ES-I3 (cell line): ENCODE measurements at regions not wholly inside any gene's neighbourhood (a gene's known extent, or its start where the extent isn't known, plus 50 kb on each side); places are given as distances from the start of the nearest gene placed in this dataset.
"Not testable (repeated sequence)": the region's sequence is repeated elsewhere in the genome, so short reads cannot be mapped to it uniquely, and the experiment has no call there.

Experiments used
- H3K36me3 ChIP-seq: 2 replicates; pipeline ENCODE4 v1.6.1; 2013; ENCODE audit warnings: mild to moderate bottlenecking, low read length, control low read depth, moderate library complexity; ENCODE audit not compliant: insufficient read depth
- H3K4me1 ChIP-seq: 2 replicates; pipeline ENCODE4 v1.6.1; 2013; ENCODE audit warnings: mild to moderate bottlenecking, control low read depth, low read length; ENCODE audit not compliant: insufficient read depth
- H3K9ac ChIP-seq: 2 replicates; pipeline ENCODE4 v1.6.1; 2013; ENCODE audit warnings: low read depth, mild to moderate bottlenecking, low read length, moderate library complexity
- H3K9me3 ChIP-seq: 2 replicates; pipeline ENCODE4 v1.6.1; 2013; ENCODE audit warnings: mild to moderate bottlenecking, low read length, moderate library complexity; ENCODE audit not compliant: control insufficient read depth, insufficient read depth

DNA sequence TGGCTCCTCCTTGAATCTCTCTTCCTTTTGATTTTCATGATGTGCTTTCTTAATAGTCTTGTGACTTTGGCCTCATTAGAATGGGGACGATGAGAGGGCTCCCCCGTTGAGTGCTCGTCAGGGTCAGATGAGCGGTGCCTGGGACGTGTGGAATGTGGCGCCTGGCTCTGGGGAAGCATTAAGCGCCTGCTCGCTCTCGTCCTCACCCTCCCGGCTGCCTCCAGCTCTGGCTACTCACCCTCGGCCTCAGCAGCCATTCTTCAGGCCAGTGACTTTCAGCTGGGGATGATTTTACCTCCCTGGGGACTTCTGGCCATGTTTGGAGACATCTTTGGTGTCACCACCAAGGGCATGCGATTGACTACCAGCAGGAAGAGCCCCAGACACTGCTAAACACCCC is 69.7 kb downstream of the RPS6KA4 start:
- Histone ChIP-seq H3K9me3 (no peaks in the 10 kb centered on the region), H3K4me1 (peaks cover 5% of the 10 kb centered on the region; the same call in 1 of the 2 replicates), H3K36me3 (no peaks in the 10 kb centered on the region), H3K9ac (no peak overlapping the region)

DNA sequence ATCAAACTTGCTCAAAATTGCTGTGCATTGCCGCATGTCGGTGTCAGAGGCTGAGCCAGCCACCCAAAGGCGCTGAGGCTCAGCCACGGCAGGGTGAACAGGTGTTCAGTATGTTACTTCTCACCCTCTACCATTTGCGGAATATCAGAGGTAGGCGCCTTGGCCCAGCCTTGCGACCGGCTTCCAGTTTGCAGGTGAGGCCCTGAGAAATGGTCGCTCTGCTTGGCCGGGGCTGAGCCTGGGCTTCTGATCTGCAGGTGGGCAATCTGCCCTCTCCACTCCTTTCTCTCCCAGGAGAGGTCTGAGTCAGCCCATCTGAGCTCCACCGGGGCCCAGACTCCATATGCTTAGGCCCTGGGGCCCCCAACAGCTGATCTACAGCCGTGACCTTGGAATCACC is 71.0 kb downstream of the RPS6KA4 start:
- Histone ChIP-seq H3K4me1 (peaks cover 5% of the 10 kb centered on the region; the same call in 1 of the 2 replicates), H3K36me3 (no peaks in the 10 kb centered on the region), H3K9me3 (no peaks in the 10 kb centered on the region), H3K9ac (no peak overlapping the region)

DNA sequence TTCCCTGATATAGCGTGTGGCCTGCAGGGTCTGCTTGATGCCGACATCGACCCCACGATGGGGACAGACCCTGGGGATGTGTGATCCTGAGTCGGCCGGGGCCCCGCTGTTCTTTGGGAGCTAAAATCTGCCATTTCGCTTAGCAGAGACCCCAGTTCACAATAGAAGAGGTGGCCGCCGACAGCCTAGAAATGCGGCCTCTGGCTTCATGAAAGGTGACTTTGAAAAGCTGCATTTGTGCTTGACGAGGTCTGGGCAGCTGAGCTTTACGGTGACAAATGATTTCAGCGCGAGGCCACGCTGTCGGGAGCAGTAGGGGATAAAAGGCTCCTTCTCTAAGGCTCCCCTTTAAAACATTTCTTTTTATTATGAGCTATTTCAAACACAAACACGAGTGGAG is 71.7 kb downstream of the RPS6KA4 start:
- Histone ChIP-seq H3K36me3 (no peaks in the 10 kb centered on the region), H3K9ac (no peak overlapping the region), H3K4me1 (peaks cover 5% of the 10 kb centered on the region; the same call in 1 of the 2 replicates), H3K9me3 (no peaks in the 10 kb centered on the region)

GRCh38 chr11:64436000-64436399 is 77.0 kb downstream of the RPS6KA4 start:
- no peaks in the 10 kb centered on the region for H3K36me3 ChIP-seq

GRCh38 chr11:64437426-64437825 is 78.5 kb downstream of the RPS6KA4 start:
- no peaks in the 10 kb centered on the region for H3K9me3 ChIP-seq
- H3K9ac ChIP-seq: no peak overlapping the region
- no peaks in the 10 kb centered on the region for H3K36me3 ChIP-seq
- H3K4me1 ChIP-seq: no peaks in the 10 kb centered on the region; the same call in 1 of the 2 replicates

More at GRCh38 chr11:64436000-64436399, 77.0 kb downstream of the RPS6KA4 start:
- Histone ChIP-seq H3K9ac (no peak overlapping the region), H3K9me3 (no peaks in the 10 kb centered on the region), H3K4me1 (no peaks in the 10 kb centered on the region; the same call in 1 of the 2 replicates)

- no peaks in the 10 kb centered on the region for H3K36me3 ChIP-seq
- H3K4me1 ChIP-seq: no peaks in the 10 kb centered on the region; the same call in 1 of the 2 replicates
- no peaks in the 10 kb centered on the region for H3K9me3 ChIP-seq
- no peak overlapping the region for H3K9ac ChIP-seq
Measured at GRCh38 chr11:64438986-64439771, 80.2 kb downstream of the RPS6KA4 start.

GRCh38 chr11:64439772-64440491 is 81.0 kb downstream of the RPS6KA4 start:
- H3K4me1 ChIP-seq, H3K9me3 ChIP-seq, H3K36me3 ChIP-seq, H3K9ac ChIP-seq: not testable (repeated sequence)

- Histone ChIP-seq H3K9me3 (no peaks in the 10 kb centered on the region), H3K36me3 (no peaks in the 10 kb centered on the region), H3K9ac (no peak overlapping the region), H3K4me1 (no peaks in the 10 kb centered on the region; the same call in 1 of the 2 replicates)
Measured at GRCh38 chr11:64441127-64441526, 82.2 kb downstream of the RPS6KA4 start.

- Histone ChIP-seq H3K4me1 (no peaks in the 10 kb centered on the region; the same call in 1 of the 2 replicates), H3K9me3 (no peaks in the 10 kb centered on the region), H3K36me3 (no peaks in the 10 kb centered on the region), H3K9ac (no peak overlapping the region)
Measured at GRCh38 chr11:64443001-64443400, 84.0 kb downstream of the RPS6KA4 start.

DNA sequence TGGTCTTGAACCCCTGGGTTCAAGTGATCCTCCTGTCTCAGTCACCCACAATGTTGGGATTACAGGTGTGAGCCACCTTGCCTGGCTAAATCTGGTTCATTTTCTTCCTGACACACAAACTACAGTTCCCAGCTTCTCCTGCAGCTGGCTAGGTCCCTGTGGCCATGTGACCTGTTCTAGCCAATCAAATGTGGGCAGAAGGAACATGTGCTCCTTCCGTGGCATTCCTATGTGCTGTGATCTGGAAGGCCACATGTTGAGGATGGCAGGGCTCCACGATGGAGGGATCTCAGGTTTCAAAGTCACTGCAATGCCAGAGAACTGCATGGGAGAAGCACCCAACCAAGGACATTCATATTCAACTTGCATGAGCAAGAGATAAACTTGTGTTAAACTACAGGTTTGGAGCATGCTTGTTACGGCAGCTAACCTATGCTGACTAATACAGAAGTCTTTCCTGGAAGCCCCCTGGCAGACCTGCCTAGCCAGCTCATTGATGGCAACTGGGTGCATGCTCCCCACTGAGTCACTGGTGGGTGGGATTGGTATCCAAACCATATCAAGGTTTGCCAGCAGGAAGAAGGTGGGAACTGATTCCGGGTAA is 86.0 kb downstream of the RPS6KA4 start:
- H3K36me3 ChIP-seq: no peaks in the 10 kb centered on the region
- H3K4me1 ChIP-seq: peaks cover 6% of the 10 kb centered on the region; the same call in 1 of the 2 replicates
- no peaks in the 10 kb centered on the region for H3K9me3 ChIP-seq
- no peak overlapping the region for H3K9ac ChIP-seq

GRCh38 chr11:64445651-64446050 is 86.7 kb downstream of the RPS6KA4 start:
- H3K9me3 ChIP-seq: no peaks in the 10 kb centered on the region
- H3K36me3 ChIP-seq: no peaks in the 10 kb centered on the region
- no peak overlapping the region for H3K9ac ChIP-seq
- H3K4me1 ChIP-seq: peaks cover 6% of the 10 kb centered on the region; the same call in 1 of the 2 replicates

GRCh38 chr11:64447831-64448598 is 89.1 kb downstream of the RPS6KA4 start:
- Histone ChIP-seq H3K4me1 (peaks cover 6% of the 10 kb centered on the region; the same call in 1 of the 2 replicates), H3K9ac (peak overlapping the region; percentile 36; the same call in 1 of the 2 replicates), H3K9me3 (no peaks in the 10 kb centered on the region), H3K36me3 (no peaks in the 10 kb centered on the region)

GRCh38 chr11:64448599-64449380 is 89.8 kb downstream of the RPS6KA4 start:
- H3K4me1 ChIP-seq: peaks cover 6% of the 10 kb centered on the region; the same call in 1 of the 2 replicates
- H3K36me3 ChIP-seq: no peaks in the 10 kb centered on the region
- peak overlapping the region; percentile 45; the same call in 1 of the 2 replicates for H3K9ac ChIP-seq
- no peaks in the 10 kb centered on the region for H3K9me3 ChIP-seq
